K562 (cell line): ENCODE measurements at regions not wholly inside any gene's neighbourhood (a gene's known extent, or its start where the extent isn't known, plus 50 kb on each side); places are given as distances from the start of the nearest gene placed in this dataset.

ENCODE experiments used
- ARNT ChIP-seq, 2 experiments: fragments of 450-650 bp; IDR thresholded peaks; 2 replicates each; pipeline ENCODE4 v1.6.1; 2016; ENCODE audit warnings: mild to moderate bottlenecking in 1 of 2
- NR2C1 ChIP-seq, 2 experiments: fragments of 450-650 bp; IDR thresholded peaks; 2 replicates each; pipeline ENCODE4 v1.6.1; 2017; ENCODE audit warnings: mild to moderate bottlenecking in 2 of 2, antibody characterized with exemption in 1 of 2, inconsistent platforms in 1 of 2, missing compliant biosample characterization in 1 of 2, missing genetic modification characterization in 1 of 2
- RAD51 ChIP-seq: fragments of 450-650 bp; IDR thresholded peaks from 2 replicates; pipeline ENCODE4 v1.7.1; 2016; ENCODE audit warnings: low read depth, mild to moderate bottlenecking, borderline replicate concordance
- RBM22 ChIP-seq: fragments of 200-400 bp; formaldehyde crosslinking; IDR thresholded peaks from 2 replicates; pipeline ENCODE4 v1.6.1; 2018; ENCODE audit warnings: low read length, low read depth; ENCODE audit not compliant: poor library complexity, severe bottlenecking

DNA sequence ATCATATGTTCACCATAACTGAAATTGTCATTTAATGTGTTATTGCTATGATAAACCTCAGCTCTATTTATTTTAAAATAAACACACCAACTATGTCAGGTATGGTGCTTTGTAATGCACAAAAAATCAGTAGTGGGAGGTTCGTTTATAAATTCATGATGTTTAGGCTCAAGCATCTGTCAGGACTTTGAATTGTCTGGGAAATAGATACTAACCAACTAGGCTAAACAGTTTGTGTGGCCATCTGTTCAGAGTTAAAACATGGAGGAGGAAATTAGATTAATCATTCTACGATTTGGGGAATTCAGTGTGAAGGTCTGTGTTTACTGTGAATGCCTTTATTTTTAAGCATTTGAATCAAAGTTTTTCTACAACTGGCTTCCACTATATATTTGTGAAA lies 212.6 kb upstream of the FZD8 start:
- TF ChIP-seq ARNT (IDR thresholded peaks at IDR 0.05) (no peak), RBM22 (no peak), NR2C1 (IDR thresholded peaks at IDR 0.05) (no peak), NR2C1 (tag; IDR thresholded peaks at IDR 0.05) (no peak), RAD51 (no peak)
